ENCODE measurements at regions not wholly inside any gene's neighbourhood (a gene's known extent, or its start where the extent isn't known, plus 50 kb on each side); places are given as distances from the start of the nearest gene placed in this dataset.

GRCh38 chr4:128583753-128584712 is 225.5 kb upstream of the JADE1 start:
- no peaks in the 10 kb centered on the region for H3K27me3 Mint-ChIP-seq (ENCODE audit: unreplicated experiment)
- H3K4me1 Mint-ChIP-seq (ENCODE audit: unreplicated experiment) = no peaks in the 10 kb centered on the region
- H3K9me3 Mint-ChIP-seq (ENCODE audit: unreplicated experiment) = no peaks in the 10 kb centered on the region
- TF ChIP-seq CTCF (IDR thresholded peaks at IDR 0.05) = no peak
- no peak for DNase-seq (ENCODE audit: extremely low spot score, unreplicated experiment)
- no peak overlapping the region for H3K27ac Mint-ChIP-seq (ENCODE audit: unreplicated experiment)
- no peaks in the 10 kb centered on the region for H3K36me3 Mint-ChIP-seq (ENCODE audit: unreplicated experiment)
- no peak overlapping the region for H3K4me3 Mint-ChIP-seq (ENCODE audit: unreplicated experiment)

- DNase-seq (ENCODE audit: extremely low spot score, unreplicated experiment) = no peak
- Mint-ChIP-seq H3K9me3 (ENCODE audit: unreplicated experiment) (no peaks in the 10 kb centered on the region), H3K4me3 (ENCODE audit: unreplicated experiment) (no peak overlapping the region), H3K27ac (ENCODE audit: unreplicated experiment) (no peak overlapping the region), H3K27me3 (ENCODE audit: unreplicated experiment) (no peaks in the 10 kb centered on the region), H3K4me1 (ENCODE audit: unreplicated experiment) (peaks cover 7% of the 10 kb centered on the region), H3K36me3 (ENCODE audit: unreplicated experiment) (no peaks in the 10 kb centered on the region)
- TF ChIP-seq CTCF (IDR thresholded peaks at IDR 0.05) = no peak
Measured at GRCh38 chr4:128582427-128582870, 227.1 kb upstream of the JADE1 start.

- no peak for TF ChIP-seq CTCF (IDR thresholded peaks at IDR 0.05)
- no peaks in the 10 kb centered on the region for H3K36me3 Mint-ChIP-seq (ENCODE audit: unreplicated experiment)
- H3K27ac Mint-ChIP-seq (ENCODE audit: unreplicated experiment) = no peak overlapping the region
- no peak for DNase-seq (ENCODE audit: extremely low spot score, unreplicated experiment)
- H3K4me3 Mint-ChIP-seq (ENCODE audit: unreplicated experiment) = no peak overlapping the region
- no peaks in the 10 kb centered on the region for H3K27me3 Mint-ChIP-seq (ENCODE audit: unreplicated experiment)
- no peaks in the 10 kb centered on the region for H3K9me3 Mint-ChIP-seq (ENCODE audit: unreplicated experiment)
- H3K4me1 Mint-ChIP-seq (ENCODE audit: unreplicated experiment) = peaks cover 12% of the 10 kb centered on the region
Measured at GRCh38 chr4:128579154-128579853, 230.2 kb upstream of the JADE1 start.

GRCh38 chr4:128574706-128575105 is 234.8 kb upstream of the JADE1 start:
- no peak for DNase-seq (ENCODE audit: extremely low spot score, unreplicated experiment)
- Mint-ChIP-seq H3K27me3 (ENCODE audit: unreplicated experiment) (no peaks in the 10 kb centered on the region), H3K4me1 (ENCODE audit: unreplicated experiment) (peaks cover 53% of the 10 kb centered on the region), H3K27ac (ENCODE audit: unreplicated experiment) (no peak overlapping the region), H3K9me3 (ENCODE audit: unreplicated experiment) (no peaks in the 10 kb centered on the region), H3K36me3 (ENCODE audit: unreplicated experiment) (no peaks in the 10 kb centered on the region), H3K4me3 (ENCODE audit: unreplicated experiment) (no peak overlapping the region)
- TF ChIP-seq CTCF (IDR thresholded peaks at IDR 0.05) = peak; percentile 60
